Neural progenitor cell (in vitro differentiated cells): ENCODE measurements at regions not wholly inside any gene's neighbourhood (a gene's known extent, or its start where the extent isn't known, plus 50 kb on each side); places are given as distances from the start of the nearest gene placed in this dataset.

Source experiments
- DNase-seq: peaks from one replicate; pipeline ENCODE4 v3.0.0-alpha.2; 2016; ENCODE audit warnings: low spot score
- H2AFZ ChIP-seq: fragments of 200-600 bp; sonication (generic); replicated peaks from 2 replicates; pipeline ENCODE4 v1.6.1; 2016; ENCODE audit warnings: antibody characterized with exemption
- H3F3A ChIP-seq: fragments of 200-600 bp; sonication (generic); 2 replicates; pipeline ENCODE4 v1.6.1; 2016; ENCODE audit warnings: antibody characterized with exemption, low read depth
- H3K27ac ChIP-seq: fragments of 200-600 bp; sonication (generic); 2 replicates; pipeline ENCODE4 v1.5.1; 2016; ENCODE audit warnings: mild to moderate bottlenecking
- H3K27me3 ChIP-seq: fragments of 200-600 bp; sonication (generic); 2 replicates; pipeline ENCODE4 v1.6.1; 2016; ENCODE audit warnings: mild to moderate bottlenecking, moderate library complexity
- H3K36me3 ChIP-seq: fragments of 200-600 bp; sonication (generic); 2 replicates; pipeline ENCODE4 v1.5.1; 2016
- H3K4me1 ChIP-seq: fragments of 200-600 bp; sonication (generic); 2 replicates; pipeline ENCODE4 v1.6.1; 2016; ENCODE audit warnings: mixed run types
- H3K4me2 ChIP-seq: fragments of 200-600 bp; sonication (generic); 2 replicates; pipeline ENCODE4 v1.6.1; 2016
- H3K4me3 ChIP-seq: fragments of 200-600 bp; sonication (generic); 2 replicates; pipeline ENCODE4 v1.5.1; 2016
- H3K79me2 ChIP-seq: fragments of 200-600 bp; sonication (generic); 2 replicates; pipeline ENCODE4 v1.6.1; 2016; ENCODE audit warnings: low read depth
- H3K9ac ChIP-seq: fragments of 200-600 bp; sonication (generic); 2 replicates; pipeline ENCODE4 v1.6.1; 2016
- H3K9me3 ChIP-seq: fragments of 200-600 bp; sonication (generic); 2 replicates; pipeline ENCODE4 v1.5.1; 2016; ENCODE audit warnings: low read depth
- H4K20me1 ChIP-seq: fragments of 200-600 bp; sonication (generic); 2 replicates; pipeline ENCODE4 v1.6.1; 2016; ENCODE audit warnings: low read depth
- H3K27ac Mint-ChIP-seq: 3 replicates; pipeline ENCODE4 v1.8.0; 2021; ENCODE audit warnings: mixed read lengths
- H3K27me3 Mint-ChIP-seq: 2 replicates; pipeline ENCODE4 v1.8.0; 2022; ENCODE audit warnings: low read depth, mild to moderate bottlenecking, inconsistent platforms, moderate library complexity, mixed read lengths; ENCODE audit not compliant: insufficient read depth
- H3K36me3 Mint-ChIP-seq: 3 replicates; pipeline ENCODE4 v1.8.0; 2021; ENCODE audit warnings: mixed read lengths
- H3K4me1 Mint-ChIP-seq: 3 replicates; pipeline ENCODE4 v1.8.0; 2021; ENCODE audit warnings: mixed read lengths
- H3K4me3 Mint-ChIP-seq: 3 replicates; pipeline ENCODE4 v1.8.0; 2021; ENCODE audit warnings: mild to moderate bottlenecking, moderate library complexity, mixed read lengths
- H3K9me3 Mint-ChIP-seq: 3 replicates; pipeline ENCODE4 v1.8.0; 2020; ENCODE audit warnings: mixed read lengths
- EZH2 ChIP-seq: fragments of 200-600 bp; sonication (generic); IDR thresholded peaks from 2 replicates; pipeline ENCODE4 v1.6.1; 2017; ENCODE audit warnings: antibody characterized with exemption, mild to moderate bottlenecking, moderate library complexity
- EZH2phosphoT487 ChIP-seq: fragments of 200-600 bp; sonication (generic); IDR thresholded peaks from 2 replicates; pipeline ENCODE4 v1.6.1; 2017; ENCODE audit warnings: antibody characterized with exemption
- TF ChIP-seq, protein P1 (sequence below): fragments of 200-600 bp; sonication (generic); IDR thresholded peaks from 2 replicates; pipeline ENCODE4 v1.5.1; 2017; ENCODE audit warnings: antibody characterized with exemption, mild to moderate bottlenecking

DNA sequence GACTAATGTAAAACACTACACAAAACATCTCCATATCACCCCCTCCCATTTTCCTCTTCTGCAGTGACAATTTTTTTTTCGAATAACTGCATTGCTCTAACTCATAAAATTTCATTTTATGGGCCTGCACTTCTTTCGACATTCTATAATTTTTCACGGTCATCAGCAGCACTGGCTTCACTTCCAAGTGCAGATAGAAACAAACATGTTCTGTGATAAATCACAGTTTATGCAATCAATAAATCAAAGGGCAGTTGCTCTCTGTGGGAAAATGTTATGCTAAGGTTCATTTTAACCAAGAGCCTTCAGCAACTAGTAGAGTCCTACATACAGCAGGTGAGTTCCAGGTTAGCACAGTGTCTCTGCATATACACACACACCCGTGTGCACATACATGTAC, 100.1 kb downstream of the GPAM start:
- Histone ChIP-seq H3K27ac (no peak overlapping the region), H3K4me3 (no peak overlapping the region), H3K79me2 (no peaks in the 10 kb centered on the region), H2AFZ (no peak overlapping the region), H3K9ac (no peak overlapping the region), H3K4me2 (no peak overlapping the region), H3K4me1 (peaks cover 24% of the 10 kb centered on the region), H3K27me3 (no peaks in the 10 kb centered on the region), H4K20me1 (no peaks in the 10 kb centered on the region), H3K9me3 (no peaks in the 10 kb centered on the region), H3K36me3 (no peaks in the 10 kb centered on the region), H3F3A (peaks cover 11% of the 10 kb centered on the region)
- H3K36me3 Mint-ChIP-seq: no peaks in the 10 kb centered on the region
- H3K27me3 Mint-ChIP-seq: no peaks in the 10 kb centered on the region
- H3K27ac Mint-ChIP-seq: no peak overlapping the region
- no peak overlapping the region for H3K4me3 Mint-ChIP-seq
- no peak for DNase-seq
- no peak for TF ChIP-seq EZH2
- TF ChIP-seq, protein P1, sequence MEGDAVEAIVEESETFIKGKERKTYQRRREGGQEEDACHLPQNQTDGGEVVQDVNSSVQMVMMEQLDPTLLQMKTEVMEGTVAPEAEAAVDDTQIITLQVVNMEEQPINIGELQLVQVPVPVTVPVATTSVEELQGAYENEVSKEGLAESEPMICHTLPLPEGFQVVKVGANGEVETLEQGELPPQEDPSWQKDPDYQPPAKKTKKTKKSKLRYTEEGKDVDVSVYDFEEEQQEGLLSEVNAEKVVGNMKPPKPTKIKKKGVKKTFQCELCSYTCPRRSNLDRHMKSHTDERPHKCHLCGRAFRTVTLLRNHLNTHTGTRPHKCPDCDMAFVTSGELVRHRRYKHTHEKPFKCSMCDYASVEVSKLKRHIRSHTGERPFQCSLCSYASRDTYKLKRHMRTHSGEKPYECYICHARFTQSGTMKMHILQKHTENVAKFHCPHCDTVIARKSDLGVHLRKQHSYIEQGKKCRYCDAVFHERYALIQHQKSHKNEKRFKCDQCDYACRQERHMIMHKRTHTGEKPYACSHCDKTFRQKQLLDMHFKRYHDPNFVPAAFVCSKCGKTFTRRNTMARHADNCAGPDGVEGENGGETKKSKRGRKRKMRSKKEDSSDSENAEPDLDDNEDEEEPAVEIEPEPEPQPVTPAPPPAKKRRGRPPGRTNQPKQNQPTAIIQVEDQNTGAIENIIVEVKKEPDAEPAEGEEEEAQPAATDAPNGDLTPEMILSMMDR: no peak
- H3K9me3 Mint-ChIP-seq: no peaks in the 10 kb centered on the region
- peaks cover 7% of the 10 kb centered on the region for H3K4me1 Mint-ChIP-seq

DNA sequence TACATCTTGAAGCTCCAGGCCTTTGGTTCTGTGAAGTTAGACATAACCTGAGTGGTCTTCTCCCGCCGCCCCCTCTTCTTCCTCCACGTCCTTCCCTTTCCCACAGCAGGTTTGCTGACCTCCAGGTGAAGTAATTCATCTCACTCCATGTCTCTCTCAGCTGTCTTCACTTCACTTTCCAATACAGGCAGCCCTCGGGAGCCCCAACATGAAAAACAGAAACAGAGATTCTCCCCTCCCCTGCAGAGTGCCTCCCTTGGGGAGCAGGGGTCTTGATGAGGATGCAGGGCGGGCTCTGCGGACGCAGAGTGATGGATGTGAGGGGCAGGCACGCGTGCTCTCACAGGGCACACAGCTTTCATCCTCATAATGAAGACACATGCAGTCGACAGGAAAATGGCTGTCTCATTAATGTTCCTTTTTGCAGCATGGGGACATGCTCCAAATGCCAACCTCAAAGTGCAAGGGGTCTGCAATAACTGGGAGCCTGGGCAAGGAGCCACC, 95.6 kb downstream of the GPAM start:
- H3K9me3 Mint-ChIP-seq: no peaks in the 10 kb centered on the region
- H3K27ac ChIP-seq: no peak overlapping the region
- H3K4me1 Mint-ChIP-seq: peaks cover 3% of the 10 kb centered on the region
- DNase-seq: no peak
- no peaks in the 10 kb centered on the region for H3F3A ChIP-seq
- H3K9ac ChIP-seq: no peak overlapping the region
- no peaks in the 10 kb centered on the region for H3K27me3 ChIP-seq
- H3K4me3 ChIP-seq: no peak overlapping the region
- no peaks in the 10 kb centered on the region for H3K27me3 Mint-ChIP-seq
- H3K9me3 ChIP-seq: no peaks in the 10 kb centered on the region
- no peak overlapping the region for H3K4me3 Mint-ChIP-seq
- no peaks in the 10 kb centered on the region for H4K20me1 ChIP-seq
- H3K4me1 ChIP-seq: no peaks in the 10 kb centered on the region
- TF ChIP-seq EZH2 (no peak), EZH2phosphoT487 (no peak)
- TF ChIP-seq, protein P1: no peak
- no peak overlapping the region for H2AFZ ChIP-seq
- no peaks in the 10 kb centered on the region for H3K79me2 ChIP-seq
- H3K27ac Mint-ChIP-seq: no peak overlapping the region
- no peaks in the 10 kb centered on the region for H3K36me3 ChIP-seq
- no peak overlapping the region for H3K4me2 ChIP-seq
- no peaks in the 10 kb centered on the region for H3K36me3 Mint-ChIP-seq

DNA sequence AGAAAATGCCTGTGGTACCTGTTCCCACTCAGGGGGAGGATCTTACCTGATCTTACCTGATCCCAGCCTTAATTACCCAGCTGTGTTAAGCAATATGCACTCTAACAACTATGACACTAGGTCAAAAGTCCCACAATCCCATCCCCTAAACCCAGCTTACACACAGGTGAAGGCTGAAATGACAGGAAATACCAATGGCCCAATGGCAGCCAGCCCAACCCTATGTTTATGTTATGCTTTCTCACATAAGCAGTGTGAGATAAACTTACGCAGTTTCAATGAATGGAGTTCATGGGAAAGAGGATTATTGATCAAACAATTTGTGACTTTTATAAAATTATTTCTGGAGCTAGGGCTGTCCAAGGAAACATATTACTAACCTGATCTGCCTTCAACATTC, 91.9 kb downstream of the GPAM start:
- Histone ChIP-seq H4K20me1 (no peaks in the 10 kb centered on the region), H3K4me2 (no peak overlapping the region), H3K27ac (no peak overlapping the region), H2AFZ (no peak overlapping the region), H3K36me3 (no peaks in the 10 kb centered on the region), H3K9ac (no peak overlapping the region), H3F3A (no peaks in the 10 kb centered on the region), H3K9me3 (no peaks in the 10 kb centered on the region), H3K79me2 (no peaks in the 10 kb centered on the region), H3K27me3 (no peaks in the 10 kb centered on the region), H3K4me3 (no peak overlapping the region), H3K4me1 (peaks cover 23% of the 10 kb centered on the region)
- Mint-ChIP-seq H3K4me1 (peaks cover 13% of the 10 kb centered on the region), H3K4me3 (no peak overlapping the region), H3K27ac (no peak overlapping the region), H3K9me3 (no peaks in the 10 kb centered on the region), H3K27me3 (no peaks in the 10 kb centered on the region), H3K36me3 (no peaks in the 10 kb centered on the region)
- DNase-seq: no peak
- TF ChIP-seq, protein P1: no peak
- TF ChIP-seq EZH2 (no peak), EZH2phosphoT487 (no peak)
